Mammary epithelial cell (primary cell): ENCODE measurements at regions not wholly inside any gene's neighbourhood (a gene's known extent, or its start where the extent isn't known, plus 50 kb on each side); places are given as distances from the start of the nearest gene placed in this dataset.

Experiments
- CTCF ChIP-seq, 2 donors: IDR thresholded peaks in 1 of 2; conservative IDR thresholded peaks in 1 of 2; 2 replicates each; pipeline ENCODE4 v1.5.1; 2011 to 2012; ENCODE audit warnings: inconsistent platforms in 2 of 2, low read length in 2 of 2, mild to moderate bottlenecking in 2 of 2, control low read depth in 1 of 2, low read depth in 1 of 2; ENCODE audit not compliant: insufficient read depth in 1 of 2; ENCODE audit errors: extremely low read depth in 1 of 2
- EZH2 ChIP-seq: IDR thresholded peaks from 2 replicates; pipeline ENCODE4 v1.6.1; 2012; ENCODE audit warnings: low read length, inconsistent platforms, borderline replicate concordance

- TF ChIP-seq EZH2 (no peak), CTCF (conservative IDR thresholded peaks at IDR 0.05 in 1 of 2, IDR thresholded peaks at IDR 0.05 in 1 of 2; ENCODE audit: extremely low read depth in 1 of 2, insufficient read depth in 1 of 2, low read depth in 1 of 2, low read length in 2 of 2) (no peak)
Measured at GRCh38 chr7:136049818-136050461, 72.8 kb upstream of the MTPN start.
